Fibroblast of lung (primary cell): ENCODE measurements at regions not wholly inside any gene's neighbourhood (a gene's known extent, or its start where the extent isn't known, plus 50 kb on each side); places are given as distances from the start of the nearest gene placed in this dataset.
"Not testable (repeated sequence)": the region's sequence is repeated elsewhere in the genome, so short reads cannot be mapped to it uniquely, and the experiment has no call there.

Experiments used
- DNase-seq, 2 donors: peaks; one replicate each; pipeline versions ENCODE4 v3.0.0 to v3.0.0-alpha.2; 2010; ENCODE audit warnings: low read depth in 2 of 2
- H2AFZ ChIP-seq: 2 replicates; pipeline ENCODE4 v1.5.1; 2012; ENCODE audit warnings: low read length, control low read depth, inconsistent platforms
- H3K27ac ChIP-seq: 2 replicates; pipeline ENCODE4 v1.5.1; 2011; ENCODE audit warnings: low read length, control low read depth; ENCODE audit not compliant: insufficient read depth
- H3K27me3 ChIP-seq: 2 replicates; pipeline ENCODE4 v1.5.1; 2011; ENCODE audit warnings: mild to moderate bottlenecking, low read length; ENCODE audit not compliant: control insufficient read depth, insufficient read depth
- H3K36me3 ChIP-seq: 2 replicates; pipeline ENCODE4 v1.5.1; 2011; ENCODE audit warnings: low read length; ENCODE audit not compliant: control insufficient read depth, insufficient read depth
- H3K4me1 ChIP-seq: 2 replicates; pipeline ENCODE4 v1.5.1; 2011; ENCODE audit warnings: low read length; ENCODE audit not compliant: control insufficient read depth, insufficient read depth; ENCODE audit errors: extremely low read depth
- H3K4me2 ChIP-seq: 2 replicates; pipeline ENCODE4 v1.5.1; 2011; ENCODE audit warnings: low read length, control low read depth; ENCODE audit not compliant: insufficient read depth; ENCODE audit errors: extremely low read depth
- H3K4me3 ChIP-seq, 4 experiments: fragments of 200-600 bp in 1 of 4; sonication (generic) in 1 of 4; replicated peaks in 1 of 4; 2 replicates each; pipeline ENCODE4 v1.5.1; 2011 to 2016; ENCODE audit warnings: low read length in 4 of 4, low read depth in 3 of 4, mild to moderate bottlenecking in 3 of 4, control low read depth in 2 of 4, inconsistent platforms in 1 of 4, mixed read lengths in 1 of 4; ENCODE audit not compliant: insufficient read depth in 1 of 4; ENCODE audit errors: control extremely low read depth in 1 of 4
- H3K79me2 ChIP-seq: 2 replicates; pipeline ENCODE4 v1.5.1; 2012; ENCODE audit warnings: mild to moderate bottlenecking, low read length, inconsistent platforms; ENCODE audit not compliant: control insufficient read depth, insufficient read depth
- H3K9ac ChIP-seq: 2 replicates; pipeline ENCODE4 v1.5.1; 2011; ENCODE audit warnings: mild to moderate bottlenecking, low read length, control low read depth; ENCODE audit not compliant: insufficient read depth
- H3K9me3 ChIP-seq: 2 replicates; pipeline ENCODE4 v1.5.1; 2012; ENCODE audit warnings: low read depth, low read length; ENCODE audit not compliant: control insufficient read depth, insufficient read depth
- H4K20me1 ChIP-seq: 2 replicates; pipeline ENCODE4 v1.5.1; 2011; ENCODE audit warnings: low read length; ENCODE audit not compliant: control insufficient read depth, insufficient read depth; ENCODE audit errors: extremely low read depth
- CTCF ChIP-seq, 2 donors: IDR thresholded peaks in 1 of 2; conservative IDR thresholded peaks in 1 of 2; 1 replicate in 1 of 2; 2 replicates in 1 of 2; pipeline ENCODE4 v1.5.1; 2011 to 2012; ENCODE audit warnings: low read length in 2 of 2, control low read depth in 1 of 2, inconsistent platforms in 1 of 2, low read depth in 1 of 2, mild to moderate bottlenecking in 1 of 2
- EZH2 ChIP-seq: IDR thresholded peaks from 2 replicates; pipeline ENCODE4 v1.5.1; 2012; ENCODE audit warnings: low read length, control low read depth, mild to moderate bottlenecking; ENCODE audit errors: missing control alignments

GRCh38 chr13:100773429-100773828, 98.8 kb upstream of the TMTC4 start:
- no peak for DNase-seq

GRCh38 chr13:100767192-100767591, 92.6 kb upstream of the TMTC4 start:
- Histone ChIP-seq H3K4me1 (no peaks in the 10 kb centered on the region), H3K4me2 (no peak overlapping the region), H3K9me3 (no peaks in the 10 kb centered on the region), H3K4me3 (no peak overlapping the region), H4K20me1 (no peaks in the 10 kb centered on the region), H2AFZ (no peak overlapping the region), H3K27me3 (no peaks in the 10 kb centered on the region), H3K9ac (no peak overlapping the region), H3K27ac (no peak overlapping the region), H3K79me2 (no peaks in the 10 kb centered on the region), H3K36me3 (no peaks in the 10 kb centered on the region)
- DNase-seq, result no peak
- TF ChIP-seq CTCF (conservative IDR thresholded peaks at IDR 0.05 in 1 of 2, IDR thresholded peaks at IDR 0.05 in 1 of 2; ENCODE audit: low read depth in 1 of 2, low read length in 2 of 2) (no peak), EZH2 (no peak)

More at GRCh38 chr13:100773429-100773828, 98.8 kb upstream of the TMTC4 start:
- Histone ChIP-seq H3K4me1 (no peaks in the 10 kb centered on the region), H3K79me2 (no peaks in the 10 kb centered on the region), H3K27me3 (no peaks in the 10 kb centered on the region), H2AFZ (no peak overlapping the region), H3K36me3 (no peaks in the 10 kb centered on the region), H4K20me1 (no peaks in the 10 kb centered on the region), H3K4me3 (no peak overlapping the region), H3K27ac (no peak overlapping the region), H3K9ac (no peak overlapping the region), H3K4me2 (no peak overlapping the region), H3K9me3 (no peaks in the 10 kb centered on the region)
- no peak for TF ChIP-seq EZH2
- TF ChIP-seq CTCF (conservative IDR thresholded peaks at IDR 0.05 in 1 of 2, IDR thresholded peaks at IDR 0.05 in 1 of 2; ENCODE audit: low read depth in 1 of 2, low read length in 2 of 2), result no peak

- DNase-seq, H3K27ac ChIP-seq, H3K27me3 ChIP-seq, H3K4me2 ChIP-seq, H3K9me3 ChIP-seq, H3K9ac ChIP-seq, H3K79me2 ChIP-seq, H3K4me3 ChIP-seq, H4K20me1 ChIP-seq, H3K4me1 ChIP-seq, H3K36me3 ChIP-seq, H2AFZ ChIP-seq: not testable (repeated sequence)
Observed at GRCh38 chr13:100766570-100766969, 92.0 kb upstream of the TMTC4 start.
